GM13977 (cell line): ENCODE measurements at regions not wholly inside any gene's neighbourhood (a gene's known extent, or its start where the extent isn't known, plus 50 kb on each side); places are given as distances from the start of the nearest gene placed in this dataset.

Experiments
- DNase-seq: peaks from one replicate; pipeline ENCODE4 v3.0.0; 2012; ENCODE audit warnings: low spot score
- CTCF ChIP-seq: IDR thresholded peaks from 2 replicates; pipeline ENCODE4 v1.5.1; 2012; ENCODE audit warnings: mild to moderate bottlenecking, control low read depth; ENCODE audit not compliant: insufficient read depth; ENCODE audit errors: extremely low read depth, missing control alignments
- in situ Hi-C: fragments of 300-500 bp; cut with MboI; formaldehyde crosslinking; loops from one replicate; pipeline ENCODE4 v1.12.0; 2022; ENCODE audit warnings: low sequenced_read_pairs, low pct_unique_long_range_greater_than_20kb, mixed read lengths, inconsistent platforms; ENCODE audit not compliant: unreplicated experiment

GRCh38 chr7:25770670-25771069 lies 381.3 kb upstream of the NFE2L3 start:
- no peak for TF ChIP-seq CTCF
- in situ Hi-C loops = no loop called here
- no peak for DNase-seq

DNA sequence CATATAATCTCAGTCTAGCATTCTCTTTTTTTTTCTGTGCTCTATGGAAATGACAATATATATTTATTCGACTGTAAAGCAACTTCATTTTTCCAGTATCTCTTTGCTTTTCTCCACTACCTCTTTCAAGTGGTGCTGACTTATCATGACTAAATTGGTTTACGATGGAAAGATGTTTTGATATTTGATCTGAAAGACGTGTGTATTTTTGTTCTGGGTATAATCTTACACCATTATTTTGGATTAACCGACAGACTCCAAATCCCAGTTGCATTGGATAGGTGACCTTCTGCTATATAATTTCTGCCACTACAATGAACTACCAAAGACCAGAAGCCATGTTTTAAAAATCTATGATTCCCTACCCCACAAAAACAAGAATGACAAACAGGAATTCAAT lies 380.5 kb upstream of the NFE2L3 start:
- TF ChIP-seq CTCF = no peak
- in situ Hi-C loops = no loop called here
- DNase-seq = no peak

GRCh38 chr7:25772802-25773201 lies 379.2 kb upstream of the NFE2L3 start:
- no peak for TF ChIP-seq CTCF
- no peak for DNase-seq
- in situ Hi-C loops = no loop called here

- in situ Hi-C loops = no loop called here
- TF ChIP-seq CTCF = no peak
- no peak for DNase-seq
These were observed 377.3 kb upstream of the NFE2L3 start for GRCh38 chr7:25774675-25775074.

DNA sequence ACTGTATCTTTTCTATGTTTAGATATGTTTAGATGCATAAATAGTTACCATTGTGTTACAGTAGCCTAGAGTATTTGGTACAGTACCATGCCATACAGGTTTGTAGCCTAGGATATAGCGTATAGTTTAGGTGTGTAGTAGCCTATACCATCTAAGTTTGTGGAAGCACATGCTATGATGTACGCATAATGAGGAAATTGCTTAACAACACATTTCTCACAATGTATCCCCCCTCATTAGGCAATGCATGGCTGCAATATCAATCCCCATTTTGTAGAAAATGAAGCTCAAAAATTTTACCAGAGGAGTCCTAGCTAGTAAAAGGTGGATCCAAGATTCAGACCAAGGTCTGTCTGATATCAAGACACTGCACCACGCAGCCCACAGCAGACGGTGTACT lies 376.4 kb upstream of the NFE2L3 start:
- in situ Hi-C loops = no loop called here
- TF ChIP-seq CTCF = no peak
- DNase-seq = no peak

DNA sequence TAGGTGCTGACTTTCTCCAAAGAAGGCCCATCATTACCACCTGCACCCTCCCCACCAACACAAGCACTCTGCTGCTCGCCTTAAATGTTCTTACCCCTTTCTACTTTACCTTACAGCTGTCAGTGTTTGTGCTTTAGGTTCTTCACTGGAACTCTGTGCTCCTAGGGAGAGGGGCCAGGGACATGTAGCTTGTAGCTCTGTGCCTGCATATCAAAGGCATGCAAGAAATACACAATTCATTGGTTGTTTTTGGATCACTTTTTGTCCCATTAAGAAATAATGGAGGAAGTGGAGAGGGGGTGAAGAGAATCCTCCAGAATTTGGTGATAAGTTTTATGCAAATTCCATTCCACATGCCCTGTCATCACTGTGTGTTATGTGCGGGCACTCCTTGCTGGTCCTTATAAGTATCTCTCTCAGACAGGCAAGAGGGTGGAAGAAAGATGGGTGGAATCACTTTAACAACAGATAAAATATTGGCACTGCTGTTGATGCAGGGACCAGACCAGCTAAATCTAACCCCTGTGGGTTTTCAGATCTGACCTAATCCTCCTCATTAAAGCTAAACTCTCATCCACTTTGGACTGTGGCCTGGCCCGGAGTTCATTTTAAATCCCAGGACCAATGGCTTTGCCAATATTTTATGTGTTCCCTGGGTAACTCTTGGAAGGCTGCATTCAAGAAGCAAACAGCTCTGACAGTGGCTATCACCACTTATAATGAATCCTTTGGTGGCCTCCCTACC lies 375.8 kb upstream of the NFE2L3 start:
- no peak for TF ChIP-seq CTCF
- no peak for DNase-seq
- in situ Hi-C loops = no loop called here
